HS-5 (cell line): ENCODE measurements at regions not wholly inside any gene's neighbourhood (a gene's known extent, or its start where the extent isn't known, plus 50 kb on each side); places are given as distances from the start of the nearest gene placed in this dataset.

ENCODE experiments used
- DNase-seq: peaks from one replicate; pipeline ENCODE4 v3.0.0-alpha.2; 2012; ENCODE audit warnings: low read depth

GRCh38 chr13:42658019-42658418 lies 84.1 kb downstream of the TNFSF11 start:
- DNase-seq = no peak

DNA sequence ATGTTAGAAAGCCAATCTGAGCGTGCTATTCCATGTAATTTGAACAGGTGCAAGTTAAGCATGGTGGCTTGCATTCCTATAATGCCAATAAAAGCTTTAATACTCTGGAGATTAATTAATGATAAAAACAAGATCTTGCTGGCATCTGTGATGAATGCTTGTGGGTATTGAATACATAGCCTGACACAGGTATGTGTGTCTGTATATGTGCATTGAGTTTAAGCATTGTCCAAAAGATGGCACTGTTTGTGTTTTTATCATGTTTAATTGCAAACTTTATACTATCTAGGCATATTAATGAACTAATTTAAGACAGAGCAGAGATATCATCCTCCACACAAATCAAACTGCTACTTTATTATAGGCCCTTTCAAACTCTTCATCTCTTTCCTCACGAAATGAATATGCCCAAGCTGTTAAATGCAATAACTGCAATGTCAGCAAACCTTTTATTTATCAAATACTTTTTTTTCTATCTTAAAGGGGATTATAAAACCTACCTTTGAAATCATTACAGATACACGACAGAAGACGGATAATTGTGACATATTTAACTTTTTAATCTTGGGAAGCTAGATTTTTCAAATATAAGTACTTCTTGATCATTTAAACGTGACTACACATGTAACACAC lies 86.5 kb downstream of the TNFSF11 start:
- DNase-seq = no peak

- DNase-seq = no peak
Observed at GRCh38 chr13:42667638-42668037, 93.7 kb downstream of the TNFSF11 start.

DNA sequence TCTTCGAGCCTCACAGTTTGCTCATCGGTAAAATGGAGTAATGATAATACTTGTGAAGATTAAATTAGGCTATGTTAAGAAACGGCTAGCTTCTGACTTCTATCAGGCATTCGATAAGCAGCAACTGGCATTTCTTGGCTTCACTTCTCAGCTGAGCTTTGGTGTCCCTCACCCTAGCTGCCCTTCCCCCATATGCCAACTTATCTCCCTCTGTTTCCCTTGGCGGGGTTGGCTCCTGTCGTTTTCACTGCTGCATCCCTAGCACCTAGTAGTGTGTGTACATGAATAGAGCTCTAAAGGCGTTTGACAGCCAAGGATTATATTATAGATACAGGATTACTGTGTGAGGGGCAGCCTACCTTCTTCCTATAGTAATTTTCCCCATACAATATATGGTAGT lies 97.5 kb downstream of the TNFSF11 start:
- no peak for DNase-seq

GRCh38 chr13:42673677-42674076 lies 99.7 kb downstream of the TNFSF11 start:
- DNase-seq = no peak

DNA sequence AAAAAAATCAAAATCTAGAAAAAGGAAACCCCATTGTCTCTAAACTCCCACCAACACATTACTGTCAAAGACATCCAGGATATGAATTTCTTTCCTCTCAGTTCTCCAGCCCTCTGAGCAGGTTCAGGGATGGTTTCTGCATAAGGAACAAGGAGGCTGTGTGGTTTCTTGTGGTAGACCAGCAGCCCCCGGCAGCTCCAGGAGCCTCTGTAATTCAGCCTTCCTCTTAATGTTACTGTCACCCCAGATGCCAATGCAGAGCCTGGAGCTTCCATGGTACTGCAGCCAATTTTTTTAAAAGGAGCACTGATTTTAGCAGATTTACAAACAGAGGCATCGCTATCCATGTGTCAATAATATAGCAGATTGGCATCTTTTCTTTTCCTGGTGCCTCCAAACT lies 100.6 kb upstream of the FAM216B start:
- DNase-seq = no peak

GRCh38 chr13:42681326-42682100 lies 99.9 kb upstream of the FAM216B start:
- no peak for DNase-seq

- no peak for DNase-seq
Observed at GRCh38 chr13:42684226-42684625, 97.2 kb upstream of the FAM216B start.

GRCh38 chr13:42685751-42686150 lies 95.6 kb upstream of the FAM216B start:
- no peak for DNase-seq

DNA sequence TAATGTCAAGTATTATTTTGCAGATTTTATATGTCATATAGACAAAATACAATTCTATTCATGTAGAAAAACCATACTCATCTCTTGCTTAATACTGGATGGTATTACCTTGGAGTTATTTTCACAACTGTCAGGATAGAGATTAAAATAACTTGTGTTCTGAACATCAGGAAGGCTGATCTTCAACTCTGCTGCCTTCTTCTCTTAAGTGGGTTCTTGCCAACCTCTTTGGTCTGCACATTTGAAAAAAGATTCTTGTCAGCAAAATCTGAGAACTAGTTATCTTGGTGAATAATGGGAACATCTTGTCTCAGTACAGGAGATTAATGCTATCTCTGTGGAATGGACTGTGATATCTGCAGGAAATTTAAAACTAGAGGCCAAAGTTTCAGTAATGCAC lies 95.2 kb upstream of the FAM216B start:
- no peak for DNase-seq

DNA sequence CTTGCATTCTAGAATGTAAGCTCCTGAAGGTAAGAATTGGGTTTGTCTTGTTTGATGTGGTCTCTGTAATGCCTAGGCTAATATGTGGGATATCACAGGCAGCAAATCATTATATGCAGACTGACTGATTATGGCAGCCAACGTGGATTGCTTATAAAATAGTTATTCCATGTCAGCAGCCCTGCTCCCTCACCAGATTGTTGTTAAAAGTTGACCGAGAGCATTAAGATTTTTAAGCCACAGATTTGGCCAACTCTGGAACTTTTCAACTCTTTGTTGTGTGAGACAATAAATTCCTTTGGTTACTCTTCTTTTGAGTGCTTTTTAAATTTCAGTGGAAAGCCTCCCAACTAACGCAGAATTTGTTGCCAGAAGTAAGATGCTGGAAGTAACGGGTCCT lies 92.6 kb upstream of the FAM216B start:
- no peak for DNase-seq

- DNase-seq = no peak
Observed at GRCh38 chr13:42696191-42696590, 85.2 kb upstream of the FAM216B start.

GRCh38 chr13:42699912-42700311 lies 81.5 kb upstream of the FAM216B start:
- DNase-seq = no peak

GRCh38 chr13:42702716-42703115 lies 78.7 kb upstream of the FAM216B start:
- DNase-seq = no peak

DNA sequence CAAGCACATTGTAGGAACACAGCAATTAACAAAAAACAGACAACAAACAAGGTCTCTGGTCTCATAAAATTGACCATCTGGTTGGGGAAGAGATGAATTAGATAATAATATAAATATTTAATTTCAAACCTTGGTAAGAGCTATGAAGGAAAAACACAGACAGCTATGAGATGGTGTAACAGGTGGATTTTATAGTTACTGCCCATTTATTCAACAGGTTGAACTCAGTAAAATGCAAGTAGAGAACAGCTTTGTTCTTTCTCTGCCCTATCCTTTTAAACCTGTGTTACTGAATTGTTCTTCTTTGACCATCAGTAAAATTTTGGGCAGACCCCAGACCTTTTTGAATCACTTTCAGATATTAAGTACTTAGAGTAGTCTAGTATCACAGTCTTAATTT lies 77.6 kb upstream of the FAM216B start:
- DNase-seq = no peak

GRCh38 chr13:42706286-42706685 lies 75.1 kb upstream of the FAM216B start:
- DNase-seq = no peak

DNA sequence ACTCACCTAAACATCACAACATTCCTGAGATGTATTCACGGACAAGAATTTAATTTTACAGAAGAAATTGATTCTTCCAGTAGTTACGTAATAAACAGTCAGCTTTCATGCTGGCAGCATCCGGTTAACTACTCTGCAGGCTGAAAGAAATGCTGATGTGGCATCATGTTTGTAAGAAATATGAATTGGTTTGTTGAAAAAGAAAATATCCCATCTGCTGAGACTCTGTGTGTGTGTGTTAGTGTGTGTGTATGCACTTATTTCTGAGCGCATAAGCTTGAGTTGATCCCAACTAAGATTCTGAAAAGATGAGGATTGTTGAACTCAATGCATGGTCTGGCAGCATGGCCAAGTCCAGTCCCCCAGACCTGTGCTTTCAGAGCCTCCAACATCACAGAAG lies 74.3 kb upstream of the FAM216B start:
- DNase-seq = no peak

DNA sequence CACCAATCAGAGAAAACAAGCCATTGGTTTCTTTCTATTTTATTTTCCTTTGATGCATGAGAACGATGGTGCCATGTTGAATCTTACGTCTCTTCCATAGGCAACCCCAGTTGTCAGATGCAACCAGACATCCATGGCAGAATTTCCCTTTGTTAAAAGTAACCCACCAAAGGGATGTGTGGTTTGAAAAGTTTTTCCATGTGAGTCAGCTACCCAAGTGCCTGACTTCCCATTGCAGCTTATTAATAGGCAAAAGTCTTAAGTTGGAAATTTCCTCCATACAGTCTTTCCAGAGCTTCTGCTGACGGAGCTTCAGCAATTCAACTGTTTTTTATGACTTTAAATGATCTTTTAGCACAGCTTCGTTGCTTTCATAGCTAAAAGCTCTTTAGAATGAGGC lies 73.8 kb upstream of the FAM216B start:
- DNase-seq = no peak

- DNase-seq = no peak
Observed at GRCh38 chr13:42708391-42708790, 73.0 kb upstream of the FAM216B start.

- no peak for DNase-seq
Observed at GRCh38 chr13:42709276-42709675, 72.1 kb upstream of the FAM216B start.

- DNase-seq = no peak
Observed at GRCh38 chr13:42715909-42716308, 65.5 kb upstream of the FAM216B start.

- DNase-seq = no peak
Observed at GRCh38 chr13:42717176-42717575, 64.2 kb upstream of the FAM216B start.

DNA sequence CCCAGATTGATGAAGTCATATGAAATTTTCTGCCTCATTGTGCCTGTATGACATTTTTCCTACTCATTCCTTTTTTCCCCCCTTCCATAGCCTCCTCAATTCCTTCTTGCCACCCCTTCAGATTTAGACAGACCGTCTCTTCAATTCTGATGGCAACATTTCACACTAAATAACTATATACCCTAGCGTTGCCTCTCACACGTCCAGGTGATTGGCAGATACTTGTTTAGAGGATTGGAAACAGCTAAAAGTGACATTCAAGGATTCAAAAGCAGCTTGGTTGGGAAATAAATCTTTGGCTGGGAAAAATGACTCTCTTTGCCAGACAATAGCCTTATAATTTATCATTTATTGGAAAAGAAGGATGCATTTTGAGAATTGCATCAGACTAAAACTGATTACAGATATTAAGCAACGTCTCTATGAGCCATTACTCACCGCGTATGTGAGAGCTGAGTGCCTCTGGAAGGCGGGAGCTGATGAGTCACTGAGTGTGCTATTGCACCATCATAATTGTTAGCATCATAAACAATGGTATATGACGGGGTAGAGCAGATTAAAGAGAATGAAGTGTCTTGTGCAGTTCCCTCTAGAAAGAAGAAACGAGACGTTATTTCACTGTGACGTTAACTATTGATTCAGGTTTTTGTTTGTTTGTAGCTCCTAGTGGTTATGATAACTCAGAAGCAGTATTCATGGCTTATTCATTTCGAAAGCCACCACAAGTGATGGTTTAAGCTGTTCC lies 61.1 kb upstream of the FAM216B start:
- DNase-seq = peak; percentile 76
